SU-DHL-6 (cell line): ENCODE measurements at regions not wholly inside any gene's neighbourhood (a gene's known extent, or its start where the extent isn't known, plus 50 kb on each side); places are given as distances from the start of the nearest gene placed in this dataset.

Experiments
- EZH2phosphoT487 ChIP-seq: fragments of 200-600 bp; sonication (generic), shearing (Covaris generic); conservative IDR thresholded peaks from 2 replicates; pipeline ENCODE4 v1.6.1; 2018; ENCODE audit warnings: mild to moderate bottlenecking, antibody characterized with exemption, low read length, moderate library complexity, mixed read lengths
- TF ChIP-seq, protein P1 (sequence below): fragments of 200-600 bp; sonication (generic); IDR thresholded peaks from one replicate; pipeline ENCODE4 v1.5.1; 2017; ENCODE audit warnings: antibody characterized with exemption, mild to moderate bottlenecking, low read length, moderate library complexity; ENCODE audit not compliant: insufficient read depth, poor library complexity, severe bottlenecking

- TF ChIP-seq, protein P1, sequence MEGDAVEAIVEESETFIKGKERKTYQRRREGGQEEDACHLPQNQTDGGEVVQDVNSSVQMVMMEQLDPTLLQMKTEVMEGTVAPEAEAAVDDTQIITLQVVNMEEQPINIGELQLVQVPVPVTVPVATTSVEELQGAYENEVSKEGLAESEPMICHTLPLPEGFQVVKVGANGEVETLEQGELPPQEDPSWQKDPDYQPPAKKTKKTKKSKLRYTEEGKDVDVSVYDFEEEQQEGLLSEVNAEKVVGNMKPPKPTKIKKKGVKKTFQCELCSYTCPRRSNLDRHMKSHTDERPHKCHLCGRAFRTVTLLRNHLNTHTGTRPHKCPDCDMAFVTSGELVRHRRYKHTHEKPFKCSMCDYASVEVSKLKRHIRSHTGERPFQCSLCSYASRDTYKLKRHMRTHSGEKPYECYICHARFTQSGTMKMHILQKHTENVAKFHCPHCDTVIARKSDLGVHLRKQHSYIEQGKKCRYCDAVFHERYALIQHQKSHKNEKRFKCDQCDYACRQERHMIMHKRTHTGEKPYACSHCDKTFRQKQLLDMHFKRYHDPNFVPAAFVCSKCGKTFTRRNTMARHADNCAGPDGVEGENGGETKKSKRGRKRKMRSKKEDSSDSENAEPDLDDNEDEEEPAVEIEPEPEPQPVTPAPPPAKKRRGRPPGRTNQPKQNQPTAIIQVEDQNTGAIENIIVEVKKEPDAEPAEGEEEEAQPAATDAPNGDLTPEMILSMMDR: no peak
- no peak for TF ChIP-seq EZH2phosphoT487
These were observed 437.1 kb upstream of the TBX3 start for GRCh38 chr12:115121053-115121452.
